A673 (cell line): ENCODE measurements at regions not wholly inside any gene's neighbourhood (a gene's known extent, or its start where the extent isn't known, plus 50 kb on each side); places are given as distances from the start of the nearest gene placed in this dataset.

ENCODE experiments used
- BruUV-seq: library from RNA; stranded (reverse); fragments of 400-500 nt; replicated peaks from 2 replicates; lab custom pipeline; 2021; lab: Mats Ljungman, UMichigan
- CTCF ChIA-PET: fragments of 300-600 bp; sonication (Branson Sonifier 250); formaldehyde crosslinking; loops from one replicate; lab custom pipeline; 2022; ENCODE audit warnings: antibody characterized with exemption; lab: Charles Lee
- POLR2A ChIA-PET: fragments of 300-600 bp; sonication (Branson Sonifier 250); formaldehyde crosslinking; loops from one replicate; lab custom pipeline; 2022; ENCODE audit warnings: antibody characterized with exemption; ENCODE audit not compliant: low non-redundant PET; lab: Charles Lee
- DNase-seq: peaks from one replicate; pipeline ENCODE4 v3.0.0-alpha.2; 2015; ENCODE audit warnings: low spot score
- H3K27ac ChIP-seq: fragments of 200-600 bp; sonication (generic); 2 replicates; pipeline ENCODE4 v1.5.1; 2016; ENCODE audit warnings: mixed run types, low read depth, mild to moderate bottlenecking, mixed read lengths, antibody characterized with exemption, low read length; ENCODE audit not compliant: poor library complexity, severe bottlenecking
- H3K27me3 ChIP-seq: fragments of 200-600 bp; sonication (generic); replicated peaks from 2 replicates; pipeline ENCODE4 v1.6.1; 2017; ENCODE audit warnings: mixed run types, low read depth, mild to moderate bottlenecking, mixed read lengths, antibody characterized with exemption, low read length; ENCODE audit not compliant: insufficient read depth, poor library complexity
- H3K36me3 ChIP-seq: fragments of 200-600 bp; sonication (generic); 2 replicates; pipeline ENCODE4 v1.6.1; 2016; ENCODE audit warnings: mixed run types, mild to moderate bottlenecking, mixed read lengths, antibody characterized with exemption, low read length; ENCODE audit not compliant: insufficient read depth, poor library complexity, severe bottlenecking
- H3K4me1 ChIP-seq: fragments of 200-600 bp; sonication (generic); 2 replicates; pipeline ENCODE4 v1.6.1; 2017; ENCODE audit warnings: mixed run types, mild to moderate bottlenecking, mixed read lengths, antibody characterized with exemption, low read length; ENCODE audit not compliant: insufficient read depth, poor library complexity, severe bottlenecking
- H3K4me3 ChIP-seq: fragments of 200-600 bp; sonication (generic); 2 replicates; pipeline ENCODE4 v1.5.1; 2016; ENCODE audit warnings: low read depth, mixed run types, mild to moderate bottlenecking, mixed read lengths, low read length; ENCODE audit not compliant: poor library complexity, severe bottlenecking
- H3K9me3 ChIP-seq: fragments of 200-600 bp; sonication (generic); 2 replicates; pipeline ENCODE4 v1.6.1; 2016; ENCODE audit warnings: mixed run types, low read depth, mild to moderate bottlenecking, mixed read lengths, antibody characterized with exemption, low read length; ENCODE audit not compliant: poor library complexity, severe bottlenecking
- EZH2 ChIP-seq: fragments of 200-600 bp; sonication (generic); IDR thresholded peaks from 2 replicates; pipeline ENCODE4 v1.6.1; 2017; ENCODE audit warnings: borderline replicate concordance, low read depth, mild to moderate bottlenecking, mixed read lengths, antibody characterized with exemption, low read length; ENCODE audit not compliant: poor library complexity, severe bottlenecking
- intact Hi-C: fragments of 100-400 bp; cut with micrococcal nuclease; formaldehyde crosslinking; loops from one replicate; pipeline ENCODE4 v1.10.0; 2022; ENCODE audit not compliant: unreplicated experiment
- TF ChIP-seq, protein P1 (sequence below): fragments of 300-800, 200-600 bp; sonication (generic); conservative IDR thresholded peaks from 2 replicates; pipeline ENCODE4 v1.5.1; 2017; ENCODE audit warnings: low read depth, mild to moderate bottlenecking, antibody characterized with exemption, low read length, moderate library complexity, mixed read lengths

DNA sequence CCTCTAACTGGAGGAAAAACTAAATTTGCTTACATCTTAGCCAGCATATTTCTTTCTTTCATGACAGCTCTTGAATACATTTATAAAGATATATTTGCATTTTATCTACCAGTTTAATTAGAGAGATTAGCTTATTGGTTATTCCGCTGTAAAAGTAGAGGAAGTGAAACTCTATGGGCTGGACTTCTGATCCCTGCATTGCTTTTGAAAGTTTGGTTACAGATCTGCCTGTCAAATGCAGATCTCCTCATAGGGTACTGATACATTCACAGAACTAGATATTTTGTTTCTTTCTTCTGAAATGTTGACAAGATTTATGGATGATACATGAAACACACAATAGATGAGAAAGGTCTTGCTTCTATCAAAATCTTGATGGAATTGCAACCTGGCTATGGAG is 581.4 kb upstream of the AADAT start:
- no TSS peak for BruUV-seq
- no peak for DNase-seq
- intact Hi-C loops, result no loop called here
- ChIA-PET POLR2A (no interaction called here), CTCF (no interaction called here)
- no peaks in the 10 kb centered on the region for H3K9me3 ChIP-seq
- H3K27me3 ChIP-seq, result no peaks in the 10 kb centered on the region
- H3K4me1 ChIP-seq, result no peaks in the 10 kb centered on the region
- TF ChIP-seq EZH2, result no peak
- TF ChIP-seq, protein P1, sequence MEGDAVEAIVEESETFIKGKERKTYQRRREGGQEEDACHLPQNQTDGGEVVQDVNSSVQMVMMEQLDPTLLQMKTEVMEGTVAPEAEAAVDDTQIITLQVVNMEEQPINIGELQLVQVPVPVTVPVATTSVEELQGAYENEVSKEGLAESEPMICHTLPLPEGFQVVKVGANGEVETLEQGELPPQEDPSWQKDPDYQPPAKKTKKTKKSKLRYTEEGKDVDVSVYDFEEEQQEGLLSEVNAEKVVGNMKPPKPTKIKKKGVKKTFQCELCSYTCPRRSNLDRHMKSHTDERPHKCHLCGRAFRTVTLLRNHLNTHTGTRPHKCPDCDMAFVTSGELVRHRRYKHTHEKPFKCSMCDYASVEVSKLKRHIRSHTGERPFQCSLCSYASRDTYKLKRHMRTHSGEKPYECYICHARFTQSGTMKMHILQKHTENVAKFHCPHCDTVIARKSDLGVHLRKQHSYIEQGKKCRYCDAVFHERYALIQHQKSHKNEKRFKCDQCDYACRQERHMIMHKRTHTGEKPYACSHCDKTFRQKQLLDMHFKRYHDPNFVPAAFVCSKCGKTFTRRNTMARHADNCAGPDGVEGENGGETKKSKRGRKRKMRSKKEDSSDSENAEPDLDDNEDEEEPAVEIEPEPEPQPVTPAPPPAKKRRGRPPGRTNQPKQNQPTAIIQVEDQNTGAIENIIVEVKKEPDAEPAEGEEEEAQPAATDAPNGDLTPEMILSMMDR, result no peak
- H3K4me3 ChIP-seq, result no peak overlapping the region
- no peaks in the 10 kb centered on the region for H3K36me3 ChIP-seq
- no peak overlapping the region for H3K27ac ChIP-seq

DNA sequence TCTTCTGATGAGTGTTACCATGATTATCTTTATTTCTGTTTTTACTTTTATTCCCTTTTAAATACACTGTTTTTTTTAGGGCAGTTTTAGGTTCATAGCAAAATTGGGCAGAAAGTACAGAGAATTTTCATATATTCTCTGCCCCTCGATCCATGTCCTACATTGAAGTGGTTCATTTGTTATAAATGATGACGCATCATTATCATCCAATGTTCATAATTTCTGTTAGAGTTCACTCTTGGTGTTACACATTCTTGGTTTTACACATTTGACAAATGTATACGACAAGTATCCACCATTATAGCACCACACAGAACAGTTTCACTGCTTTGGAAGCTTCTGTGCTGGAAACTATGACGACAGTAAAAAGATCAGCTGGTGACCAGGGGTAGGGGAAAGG is 578.1 kb upstream of the AADAT start:
- intact Hi-C loops, result no loop called here
- Histone ChIP-seq H3K4me3 (no peak overlapping the region), H3K4me1 (no peaks in the 10 kb centered on the region), H3K27me3 (no peaks in the 10 kb centered on the region), H3K9me3 (no peaks in the 10 kb centered on the region), H3K36me3 (no peaks in the 10 kb centered on the region), H3K27ac (no peak overlapping the region)
- POLR2A ChIA-PET, result no interaction called here
- TF ChIP-seq, protein P1, result no peak
- TF ChIP-seq EZH2, result no peak
- no TSS peak for BruUV-seq
- CTCF ChIA-PET, result no interaction called here
- DNase-seq, result no peak

DNA sequence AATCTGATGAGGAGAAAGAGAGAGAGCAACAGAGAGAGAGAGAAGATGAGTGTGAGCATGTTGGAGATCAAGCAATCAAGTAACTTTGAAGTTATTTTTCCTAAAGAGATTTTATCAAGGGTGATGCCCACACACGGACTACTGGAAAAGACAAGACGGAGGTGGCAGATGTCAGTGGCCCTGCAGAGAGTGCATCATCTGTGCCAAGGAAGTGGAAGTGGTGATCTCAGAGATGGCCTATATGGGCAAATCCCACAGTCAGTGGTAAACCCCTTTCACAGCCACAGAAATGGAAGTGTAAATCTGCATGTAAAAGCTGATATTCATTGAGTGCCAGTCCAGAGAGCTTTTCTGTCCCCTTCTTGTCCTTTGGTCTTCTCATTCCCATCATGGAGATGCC is 577.2 kb upstream of the AADAT start:
- DNase-seq, result no peak
- intact Hi-C loops, result no loop called here

More for the DNA sequence above, 577.2 kb upstream of the AADAT start:
- Histone ChIP-seq H3K27me3 (no peaks in the 10 kb centered on the region), H3K9me3 (no peaks in the 10 kb centered on the region), H3K4me1 (no peaks in the 10 kb centered on the region), H3K27ac (no peak overlapping the region), H3K4me3 (no peak overlapping the region), H3K36me3 (no peaks in the 10 kb centered on the region)
- no peak for TF ChIP-seq EZH2
- TF ChIP-seq, protein P1, result no peak
- CTCF ChIA-PET, result no interaction called here
- POLR2A ChIA-PET, result no interaction called here
- BruUV-seq, result no TSS peak
